ENCODE measurements at regions not wholly inside any gene's neighbourhood (a gene's known extent, or its start where the extent isn't known, plus 50 kb on each side); places are given as distances from the start of the nearest gene placed in this dataset.

DNA sequence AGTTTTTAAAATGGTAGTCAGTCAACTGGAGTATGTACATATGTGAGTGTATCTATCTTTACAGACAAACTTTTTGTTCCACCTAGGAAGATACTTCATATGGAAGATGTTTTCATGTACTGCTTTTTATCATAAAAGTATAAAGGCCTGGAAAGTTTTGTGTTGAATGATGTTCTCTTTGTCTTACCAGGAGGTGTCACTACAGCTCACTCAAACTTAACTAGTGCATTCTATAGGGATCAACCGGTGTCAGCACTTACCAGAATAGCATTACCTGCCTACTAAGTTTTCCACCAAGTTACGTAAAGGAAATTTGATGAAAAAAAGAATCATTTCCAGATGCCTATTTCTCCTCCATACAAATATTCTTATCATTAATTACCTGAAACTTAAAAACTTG lies 522.6 kb upstream of the SEMA6D start:
- peak; percentile 53 for TF ChIP-seq CTCF (conservative IDR thresholded peaks at IDR 0.05; ENCODE audit: low read depth, low read length)
- peak; percentile 79 for DNase-seq (ENCODE audit: low read depth)
- no peak overlapping the region for H3K4me3 ChIP-seq (ENCODE audit: low read depth, low read length)

GRCh38 chr15:47196048-47196447 lies 521.3 kb upstream of the SEMA6D start:
- TF ChIP-seq CTCF (conservative IDR thresholded peaks at IDR 0.05; ENCODE audit: low read depth, low read length) = peak; percentile 95
- no peak overlapping the region for H3K4me3 ChIP-seq (ENCODE audit: low read depth, low read length)
- peak; percentile 95 for DNase-seq (ENCODE audit: low read depth)

DNA sequence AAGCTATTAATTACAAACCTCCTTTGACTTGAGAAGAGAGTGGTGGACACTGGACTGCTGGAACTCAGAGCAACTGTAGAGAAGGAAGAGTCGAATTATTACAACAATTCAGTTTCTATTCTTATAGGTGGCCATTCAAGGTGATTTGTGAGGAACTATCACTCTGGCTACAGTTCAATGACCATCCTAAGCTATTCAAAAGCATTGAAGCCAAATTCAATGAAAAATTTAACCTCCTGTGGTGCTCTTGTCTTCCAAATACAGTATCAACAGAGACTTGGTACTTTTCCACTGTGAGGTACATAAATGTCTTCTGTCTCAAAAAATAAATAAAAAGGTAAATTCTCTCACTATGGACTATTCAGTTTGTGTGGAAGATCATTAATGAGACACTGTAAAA lies 513.3 kb upstream of the SEMA6D start:
- TF ChIP-seq CTCF (conservative IDR thresholded peaks at IDR 0.05; ENCODE audit: low read depth, low read length) = no peak
- H3K4me3 ChIP-seq (ENCODE audit: low read depth, low read length) = no peak overlapping the region

GRCh38 chr15:47206358-47206978 lies 510.8 kb upstream of the SEMA6D start:
- H3K4me3 ChIP-seq (ENCODE audit: low read depth, low read length) = no peak overlapping the region
- no peak for DNase-seq (ENCODE audit: low read depth)
- no peak for TF ChIP-seq CTCF (conservative IDR thresholded peaks at IDR 0.05; ENCODE audit: low read depth, low read length)

More for the DNA sequence above, 513.3 kb upstream of the SEMA6D start:
- DNase-seq (ENCODE audit: low read depth) = no peak

- TF ChIP-seq CTCF (conservative IDR thresholded peaks at IDR 0.05; ENCODE audit: low read depth, low read length) = no peak
Observed at GRCh38 chr15:47209591-47209990, 507.7 kb upstream of the SEMA6D start.

GRCh38 chr15:47212222-47213010 lies 504.9 kb upstream of the SEMA6D start:
- H3K4me3 ChIP-seq (ENCODE audit: low read depth, low read length) = no peak overlapping the region
- DNase-seq (ENCODE audit: low read depth) = no peak
- no peak for TF ChIP-seq CTCF (conservative IDR thresholded peaks at IDR 0.05; ENCODE audit: low read depth, low read length)

More at GRCh38 chr15:47209591-47209990, 507.7 kb upstream of the SEMA6D start:
- no peak overlapping the region for H3K4me3 ChIP-seq (ENCODE audit: low read depth, low read length)
- DNase-seq (ENCODE audit: low read depth) = no peak

All from choroid plexus epithelial cell (primary cell).